Lung (tissue), 11 donors: ENCODE measurements at regions not wholly inside any gene's neighbourhood (a gene's known extent, or its start where the extent isn't known, plus 50 kb on each side); places are given as distances from the start of the nearest gene placed in this dataset.

Experiments
- ATAC-seq: fragments of 200-7000 bp; cut with Tn5 transposase; one replicate; pipeline ENCODE4 v1.9.1; 2020; ENCODE audit warnings: moderate number of reproducible peaks; ENCODE audit not compliant: insufficient read depth, low FRiP score
- DNase-seq, 3 donors: peaks; one replicate each; pipeline ENCODE4 v3.0.0-alpha.2; 2013 to 2017
- H3K27ac ChIP-seq, 2 donors: one replicate each; pipeline ENCODE4 v1.5.1; 2013; ENCODE audit warnings: mild to moderate bottlenecking in 2 of 2, moderate library complexity in 2 of 2, control low read depth in 1 of 2, inconsistent platforms in 1 of 2, low read depth in 1 of 2, low read length in 1 of 2
- H3K27me3 ChIP-seq, 3 donors: one replicate each; pipeline ENCODE4 v1.5.1; 2013; ENCODE audit warnings: low read length in 2 of 3; ENCODE audit not compliant: control insufficient read depth in 3 of 3, insufficient read depth in 3 of 3
- H3K36me3 ChIP-seq, 4 donors: one replicate each; pipeline ENCODE4 v1.5.1; 2013; ENCODE audit warnings: low read length in 4 of 4, mild to moderate bottlenecking in 1 of 4, moderate library complexity in 1 of 4; ENCODE audit not compliant: control insufficient read depth in 4 of 4, insufficient read depth in 4 of 4
- H3K4me1 ChIP-seq, 5 donors: one replicate each; pipeline ENCODE4 v1.5.1; 2013; ENCODE audit warnings: low read length in 5 of 5, mild to moderate bottlenecking in 2 of 5, moderate library complexity in 1 of 5; ENCODE audit not compliant: control insufficient read depth in 5 of 5, insufficient read depth in 5 of 5
- H3K4me3 ChIP-seq: one replicate; pipeline ENCODE4 v1.5.1; 2013; ENCODE audit warnings: mild to moderate bottlenecking, control low read depth, moderate library complexity
- H3K9ac ChIP-seq, 2 donors: one replicate each; pipeline ENCODE4 v1.5.1; 2013; ENCODE audit warnings: low read length in 2 of 2, control low read depth in 1 of 2; ENCODE audit not compliant: insufficient read depth in 1 of 2
- H3K9me3 ChIP-seq, 4 donors: one replicate each; pipeline ENCODE4 v1.5.1; 2013; ENCODE audit warnings: low read length in 3 of 4, mild to moderate bottlenecking in 1 of 4, moderate library complexity in 1 of 4; ENCODE audit not compliant: control insufficient read depth in 4 of 4, insufficient read depth in 3 of 4
- CTCF ChIP-seq: IDR thresholded peaks from 2 replicates; pipeline ENCODE4 v1.5.1; 2012; ENCODE audit warnings: mild to moderate bottlenecking; ENCODE audit errors: control extremely low read depth, extremely low read depth
- WGBS, 2 donors: extraction: QIAGEN DNeasy Blood & Tissue Kit; methylation state at CpG; one replicate each; pipeline ENCODE4 v1.1.7; 2013; 5-methylcytosine and 5-hydroxymethylcytosine counted together
- donor health status: control.
- donor health status: control.
- donor health status: Bipolar disorder and iron deficiency.
- donor health status: healthy.
- donor health status: DM: yes; HTN: yes; CAD: no.

DNA sequence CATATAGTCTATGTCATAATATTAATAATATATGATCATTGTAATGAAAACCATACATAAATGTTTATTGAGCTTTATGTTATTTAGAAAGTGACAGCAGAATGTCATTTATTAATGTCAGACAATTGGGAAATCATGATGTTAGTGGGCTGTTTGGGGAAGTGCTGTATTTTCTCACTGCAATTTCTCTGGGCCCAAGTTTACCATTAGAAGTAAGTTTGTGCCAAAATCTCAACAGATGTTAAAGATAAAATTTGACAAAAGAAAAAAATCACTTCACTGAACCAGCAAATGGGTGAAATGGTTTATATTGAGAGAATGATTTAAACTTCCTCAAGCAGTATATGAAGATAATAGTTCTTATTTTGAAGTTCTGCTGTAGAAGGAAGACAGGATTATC is 433.2 kb upstream of the SMARCA2 start:
- Histone ChIP-seq H3K9me3 (no peaks in the 10 kb centered on the region), H3K36me3 (no peaks in the 10 kb centered on the region), H3K27ac (no peak overlapping the region), H3K27me3 (no peaks in the 10 kb centered on the region), H3K4me1 (peaks cover 0 to 2% (median 0%) of the 10 kb centered on the region in 5 donors), H3K9ac (no peak overlapping the region), H3K4me3 (no peak overlapping the region)
- DNase-seq (peak in 2 of 3 donors; percentile 70 to 74), ATAC-seq (no peak)
- no peak for TF ChIP-seq CTCF

DNA sequence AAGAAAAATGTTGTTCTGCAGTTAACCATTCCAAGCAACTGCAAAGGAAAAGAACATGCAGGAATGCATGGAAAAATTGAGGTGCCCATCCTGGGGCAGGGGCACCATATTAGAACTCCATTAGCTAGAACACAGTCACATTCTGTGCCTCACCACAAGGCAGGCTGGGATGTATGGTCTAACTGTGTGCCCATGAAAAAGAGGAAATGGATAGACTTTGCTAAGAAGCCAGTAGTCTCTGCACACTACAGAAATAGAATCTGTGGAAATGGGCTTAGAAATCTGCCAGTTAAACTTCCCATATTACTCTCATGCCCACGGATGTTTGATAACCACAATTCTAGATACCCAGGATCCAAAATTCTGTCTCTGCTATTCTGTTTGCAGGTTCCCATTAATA is 423.8 kb upstream of the SMARCA2 start:
- Histone ChIP-seq H3K9me3 (peaks cover 0 to 2% (median 0%) of the 10 kb centered on the region in 4 donors), H3K4me1 (no peaks in the 10 kb centered on the region), H3K4me3 (no peak overlapping the region), H3K27me3 (no peaks in the 10 kb centered on the region), H3K36me3 (no peaks in the 10 kb centered on the region), H3K9ac (no peak overlapping the region), H3K27ac (no peak overlapping the region)
- no peak for DNase-seq
- no peak for ATAC-seq
- WGBS, 2 donors, result 39 to 40% methylated on average over 1 of the region's 1 CpG
- no peak for TF ChIP-seq CTCF

- Histone ChIP-seq H3K27me3 (no peaks in the 10 kb centered on the region), H3K9ac (no peak overlapping the region), H3K36me3 (no peaks in the 10 kb centered on the region), H3K4me1 (peaks cover 0 to 7% (median 0%) of the 10 kb centered on the region in 5 donors), H3K4me3 (no peak overlapping the region), H3K9me3 (no peaks in the 10 kb centered on the region), H3K27ac (no peak overlapping the region)
- DNase-seq (no peak), ATAC-seq (no peak)
- 80 to 89% methylated on average over 2 of the region's 2 CpGs for WGBS, 2 donors
- no peak for TF ChIP-seq CTCF
Measured at GRCh38 chr9:1598270-1598669, 416.9 kb upstream of the SMARCA2 start.

GRCh38 chr9:1599961-1600360 is 415.2 kb upstream of the SMARCA2 start:
- H3K4me3 ChIP-seq, result no peak overlapping the region
- H3K9ac ChIP-seq, result no peak overlapping the region
- H3K4me1 ChIP-seq, result peaks cover 0 to 7% (median 0%) of the 10 kb centered on the region in 5 donors
- peak in 2 of 3 donors; percentile 24 to 31 for DNase-seq
- 39 to 50% methylated on average over 2 of the region's 2 CpGs for WGBS, 2 donors
- TF ChIP-seq CTCF, result no peak
- ATAC-seq, result no peak
- H3K27me3 ChIP-seq, result no peaks in the 10 kb centered on the region
- H3K27ac ChIP-seq, result no peak overlapping the region
- no peaks in the 10 kb centered on the region for H3K9me3 ChIP-seq
- H3K36me3 ChIP-seq, result no peaks in the 10 kb centered on the region
